NT2/D1 (cell line): ENCODE measurements at regions not wholly inside any gene's neighbourhood (a gene's known extent, or its start where the extent isn't known, plus 50 kb on each side); places are given as distances from the start of the nearest gene placed in this dataset.

ENCODE experiments used
- DNase-seq: peaks from one replicate; pipeline ENCODE4 v3.0.0-alpha.2; 2011; ENCODE audit warnings: low read depth, low spot score
- H3K27me3 ChIP-seq: 2 replicates; pipeline ENCODE4 v1.6.0; 2011; ENCODE audit warnings: mild to moderate bottlenecking; ENCODE audit not compliant: insufficient read length, insufficient read depth
- H3K36me3 ChIP-seq: 2 replicates; pipeline ENCODE4 v1.6.1; 2011; ENCODE audit warnings: mild to moderate bottlenecking, low read length, mixed read lengths; ENCODE audit not compliant: insufficient read depth, insufficient read length
- H3K4me1 ChIP-seq: 2 replicates; pipeline ENCODE4 v1.5.1; 2011; ENCODE audit not compliant: insufficient read depth, insufficient read length
- H3K4me3 ChIP-seq: 2 replicates; pipeline ENCODE4 v1.5.1; 2011; ENCODE audit warnings: low read depth; ENCODE audit not compliant: insufficient read length
- H3K9ac ChIP-seq: 2 replicates; pipeline ENCODE4 v1.6.0; 2011; ENCODE audit warnings: low read depth; ENCODE audit not compliant: insufficient read length
- H3K9me3 ChIP-seq: 2 replicates; pipeline ENCODE4 v1.5.1; 2011; ENCODE audit warnings: mild to moderate bottlenecking, low read length; ENCODE audit not compliant: insufficient read depth
- SUZ12 ChIP-seq: IDR thresholded peaks from 2 replicates; pipeline ENCODE4 v1.6.1; 2011; ENCODE audit not compliant: insufficient read length, insufficient read depth; ENCODE audit errors: extremely low read depth
- YY1 ChIP-seq: IDR thresholded peaks from 2 replicates; pipeline ENCODE4 v1.6.1; 2011; ENCODE audit not compliant: insufficient read length, insufficient read depth
- ZNF274 ChIP-seq: IDR thresholded peaks from 2 replicates; pipeline ENCODE4 v1.6.1; 2011; ENCODE audit warnings: mild to moderate bottlenecking, low read depth, low read length

DNA sequence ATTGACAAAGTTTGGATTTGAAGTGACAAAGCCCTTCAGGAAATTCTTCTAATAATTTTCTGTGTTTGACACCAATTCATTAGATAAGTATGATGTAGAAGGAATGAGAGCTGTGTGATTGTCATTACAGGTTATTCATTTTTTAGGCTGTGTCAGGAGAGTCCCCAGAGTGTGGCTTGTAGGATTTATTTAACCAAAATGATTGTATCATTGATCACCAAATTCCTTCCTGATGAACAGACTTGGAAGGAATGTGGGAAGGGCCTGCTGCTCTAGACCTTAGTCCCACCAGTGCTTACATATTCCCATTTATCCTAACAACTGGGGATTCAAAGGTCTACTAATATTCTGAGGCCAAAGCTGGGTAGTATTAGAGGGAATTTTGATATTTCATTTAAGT, 383.3 kb upstream of the KAZN start:
- Histone ChIP-seq H3K4me3 (no peak overlapping the region), H3K27me3 (no peaks in the 10 kb centered on the region), H3K4me1 (no peaks in the 10 kb centered on the region), H3K9me3 (peaks cover 11% of the 10 kb centered on the region), H3K36me3 (no peaks in the 10 kb centered on the region), H3K9ac (no peak overlapping the region)
- TF ChIP-seq ZNF274 (no peak), YY1 (no peak), SUZ12 (no peak)
- DNase-seq: no peak

GRCh38 chr1:14217384-14217783, 381.1 kb upstream of the KAZN start:
- Histone ChIP-seq H3K36me3 (no peaks in the 10 kb centered on the region), H3K4me3 (no peak overlapping the region), H3K4me1 (no peaks in the 10 kb centered on the region), H3K9me3 (peaks cover 11% of the 10 kb centered on the region), H3K27me3 (no peaks in the 10 kb centered on the region), H3K9ac (no peak overlapping the region)
- no peak for TF ChIP-seq SUZ12
- TF ChIP-seq ZNF274: no peak
- TF ChIP-seq YY1: no peak
- DNase-seq: no peak

GRCh38 chr1:14220324-14220723, 378.2 kb upstream of the KAZN start:
- Histone ChIP-seq H3K36me3 (no peaks in the 10 kb centered on the region), H3K9ac (no peak overlapping the region), H3K9me3 (peaks cover 11% of the 10 kb centered on the region), H3K27me3 (no peaks in the 10 kb centered on the region), H3K4me3 (no peak overlapping the region), H3K4me1 (no peaks in the 10 kb centered on the region)
- TF ChIP-seq SUZ12: no peak
- TF ChIP-seq YY1: no peak
- TF ChIP-seq ZNF274: no peak
- DNase-seq: no peak

GRCh38 chr1:14220811-14221210, 377.7 kb upstream of the KAZN start:
- TF ChIP-seq ZNF274 (no peak), YY1 (no peak), SUZ12 (no peak)
- no peak for DNase-seq
- Histone ChIP-seq H3K4me3 (no peak overlapping the region), H3K9ac (no peak overlapping the region), H3K27me3 (no peaks in the 10 kb centered on the region), H3K9me3 (peaks cover 11% of the 10 kb centered on the region), H3K36me3 (no peaks in the 10 kb centered on the region), H3K4me1 (no peaks in the 10 kb centered on the region)

GRCh38 chr1:14222086-14222485, 376.4 kb upstream of the KAZN start:
- TF ChIP-seq YY1 (no peak), SUZ12 (no peak), ZNF274 (no peak)
- H3K36me3 ChIP-seq: no peaks in the 10 kb centered on the region
- no peak overlapping the region for H3K4me3 ChIP-seq
- no peaks in the 10 kb centered on the region for H3K4me1 ChIP-seq
- no peaks in the 10 kb centered on the region for H3K27me3 ChIP-seq
- no peak for DNase-seq
- H3K9ac ChIP-seq: no peak overlapping the region
- peaks cover 11% of the 10 kb centered on the region for H3K9me3 ChIP-seq

DNA sequence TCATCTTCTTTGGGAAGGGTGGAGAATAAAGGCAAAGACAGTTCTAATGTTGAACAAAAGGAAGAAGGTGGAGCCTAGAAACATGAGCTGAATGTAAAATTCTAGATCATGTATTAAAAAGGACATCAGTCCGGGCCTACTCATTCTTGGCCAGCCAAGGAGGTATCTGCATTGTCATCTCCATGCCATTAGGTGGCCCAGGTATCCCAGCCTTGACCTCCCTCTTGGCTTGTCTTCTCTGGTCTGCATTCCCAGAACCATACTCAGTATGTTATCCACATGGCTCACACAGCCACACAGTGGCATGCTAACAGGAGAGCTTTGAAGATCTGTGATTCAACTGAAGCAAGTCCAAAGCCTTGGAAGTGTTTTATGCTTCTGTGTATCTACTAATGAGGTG, 369.8 kb upstream of the KAZN start:
- no peaks in the 10 kb centered on the region; the same call in 1 of the 2 replicates for H3K9me3 ChIP-seq
- H3K27me3 ChIP-seq: no peaks in the 10 kb centered on the region
- no peak overlapping the region for H3K4me3 ChIP-seq
- TF ChIP-seq SUZ12 (no peak), ZNF274 (no peak), YY1 (no peak)
- no peaks in the 10 kb centered on the region for H3K36me3 ChIP-seq
- no peak for DNase-seq
- no peaks in the 10 kb centered on the region for H3K4me1 ChIP-seq
- no peak overlapping the region for H3K9ac ChIP-seq

DNA sequence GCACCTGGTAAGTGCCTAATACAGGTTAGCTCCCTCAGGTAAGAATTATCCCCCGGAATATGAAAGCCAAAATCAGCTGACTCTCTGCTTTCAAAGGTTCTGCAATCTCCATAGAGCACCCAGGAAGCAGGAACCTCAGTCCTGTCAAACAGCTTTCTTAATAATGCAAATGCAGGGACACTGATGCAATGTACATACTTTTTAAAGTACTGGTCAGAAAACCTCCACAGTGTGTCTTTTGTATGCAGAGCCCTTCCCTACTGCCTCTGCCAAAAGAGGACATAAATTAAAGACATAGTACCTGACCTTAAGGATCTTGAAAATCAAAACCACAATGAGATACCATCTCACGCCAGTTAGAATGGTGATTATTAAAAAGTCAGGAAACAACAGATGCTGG, 365.0 kb upstream of the KAZN start:
- no peaks in the 10 kb centered on the region for H3K27me3 ChIP-seq
- TF ChIP-seq ZNF274: no peak
- TF ChIP-seq SUZ12: no peak
- no peak for TF ChIP-seq YY1
- H3K36me3 ChIP-seq: no peaks in the 10 kb centered on the region
- no peak for DNase-seq
- no peaks in the 10 kb centered on the region; the same call in 1 of the 2 replicates for H3K9me3 ChIP-seq
- H3K4me3 ChIP-seq: no peak overlapping the region
- H3K4me1 ChIP-seq: no peaks in the 10 kb centered on the region
- H3K9ac ChIP-seq: no peak overlapping the region
